ENCODE measurements at regions not wholly inside any gene's neighbourhood (a gene's known extent, or its start where the extent isn't known, plus 50 kb on each side); places are given as distances from the start of the nearest gene placed in this dataset.

DNA sequence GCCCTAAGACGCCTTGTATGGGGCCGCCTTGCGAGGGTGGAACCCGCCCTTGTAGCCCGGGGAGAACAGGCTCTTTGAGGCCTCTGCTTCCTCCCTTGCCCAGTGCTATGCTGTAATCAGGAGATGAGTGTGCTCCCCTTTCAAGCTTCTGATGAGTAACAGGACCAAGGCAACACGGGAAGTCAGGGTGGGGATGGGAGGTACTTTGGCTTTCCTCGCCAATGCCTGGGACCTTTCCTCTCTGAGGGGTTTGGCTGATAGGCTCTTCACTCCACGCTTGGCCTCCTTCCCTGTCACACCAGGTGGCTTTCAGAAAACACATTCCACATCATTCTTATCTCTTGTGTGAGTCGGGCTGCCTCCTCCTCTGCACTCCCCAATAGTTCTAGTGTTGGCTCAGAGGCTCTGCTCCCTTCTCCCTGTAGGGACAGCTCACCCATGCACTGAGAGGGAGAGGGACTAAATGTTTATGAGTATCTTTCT lies 223.7 kb upstream of the TRIB2 start:
- peak in 1 of 3 donors; percentile 19 for DNase-seq (ENCODE audit: low read depth in 3 of 3)

DNA sequence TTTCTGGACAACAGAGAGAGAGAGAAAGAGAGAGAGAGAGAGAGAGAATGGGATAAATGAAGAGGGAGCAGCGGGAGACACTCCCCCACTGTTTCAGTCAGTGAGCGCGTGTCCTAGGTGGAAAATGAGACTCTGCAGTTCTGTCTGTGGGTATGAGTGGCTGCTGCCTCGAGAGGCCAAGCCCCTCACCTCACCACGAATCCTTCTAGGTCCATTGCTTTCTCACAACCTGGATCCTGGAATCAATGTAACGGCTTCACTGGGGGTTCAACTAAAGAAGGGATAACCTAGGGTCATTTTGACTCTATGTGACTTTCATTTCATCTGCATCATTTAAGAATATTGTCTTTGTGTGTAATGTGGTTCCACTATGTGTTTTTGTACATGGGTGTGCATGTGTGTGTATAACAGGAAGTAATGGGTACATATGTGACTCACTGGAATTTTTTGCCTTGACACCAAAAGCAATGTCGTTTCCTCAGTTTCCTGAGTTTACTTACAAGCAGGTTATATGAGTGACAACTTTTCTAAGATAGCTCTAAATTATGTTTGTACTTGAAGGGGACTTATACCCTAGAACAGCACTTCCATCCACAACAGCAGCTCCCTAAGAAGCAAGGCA lies 221.4 kb upstream of the TRIB2 start:
- DNase-seq (ENCODE audit: low read depth in 3 of 3): no peak

DNA sequence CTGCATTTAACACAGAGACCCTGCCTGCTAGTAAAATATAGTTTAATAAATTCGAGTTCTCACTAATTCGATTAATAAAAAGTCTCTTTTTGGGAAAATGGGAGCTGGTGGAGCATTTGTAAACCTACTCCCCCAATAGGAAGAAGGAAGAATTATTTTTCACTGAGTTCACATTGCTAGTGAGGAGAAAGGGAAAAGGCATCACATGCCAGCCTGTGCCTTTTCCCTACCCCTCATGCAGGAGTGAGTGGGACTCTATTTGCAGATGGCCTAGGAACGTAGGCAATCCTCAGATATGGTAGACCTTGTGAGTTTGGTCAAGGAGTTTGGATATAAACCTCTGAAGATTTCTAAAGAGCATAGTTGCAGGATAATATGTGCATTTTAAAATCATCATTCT lies 218.4 kb upstream of the TRIB2 start:
- DNase-seq (ENCODE audit: low read depth in 3 of 3): no peak

DNA sequence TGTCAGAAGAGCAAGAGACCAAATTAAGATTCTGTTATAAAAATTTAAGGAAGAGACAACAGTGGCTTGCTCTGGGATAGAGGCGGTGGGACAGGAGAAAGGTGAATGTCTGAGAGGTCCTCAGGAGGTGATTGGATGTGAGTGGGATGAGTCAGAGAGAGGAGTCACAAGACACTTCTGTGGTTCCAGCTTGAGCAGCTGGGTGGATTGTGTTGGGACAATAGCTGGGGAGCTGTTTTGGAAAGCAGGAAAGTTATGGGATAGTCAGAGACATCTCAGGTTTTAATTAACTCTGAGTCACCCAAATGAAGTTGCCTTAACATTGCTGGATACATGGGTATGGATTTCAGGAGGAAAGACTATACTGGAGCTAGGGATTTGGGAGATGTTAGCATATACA lies 218.0 kb upstream of the TRIB2 start:
- no peak for DNase-seq (ENCODE audit: low read depth in 3 of 3)

DNA sequence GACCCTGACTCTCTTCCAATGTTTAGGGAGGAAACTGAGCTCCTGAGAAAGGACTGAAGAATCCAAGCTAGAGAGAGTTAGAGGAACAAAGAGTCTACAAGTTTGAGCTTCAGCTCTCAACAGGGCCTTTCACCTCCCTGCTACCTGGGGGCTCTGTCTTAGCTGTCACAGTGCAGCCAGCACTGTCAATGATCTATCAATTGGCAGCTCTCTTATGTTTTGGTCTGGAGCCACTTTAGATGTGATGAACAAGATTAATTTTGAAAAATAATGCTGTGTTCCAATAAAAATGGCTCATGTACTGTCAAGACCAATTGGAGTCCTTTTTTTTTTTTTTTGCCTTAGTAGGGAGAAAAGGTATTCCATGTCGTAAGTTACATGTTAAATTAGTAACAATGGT lies 215.8 kb upstream of the TRIB2 start:
- no peak for DNase-seq (ENCODE audit: low read depth in 3 of 3)

DNA sequence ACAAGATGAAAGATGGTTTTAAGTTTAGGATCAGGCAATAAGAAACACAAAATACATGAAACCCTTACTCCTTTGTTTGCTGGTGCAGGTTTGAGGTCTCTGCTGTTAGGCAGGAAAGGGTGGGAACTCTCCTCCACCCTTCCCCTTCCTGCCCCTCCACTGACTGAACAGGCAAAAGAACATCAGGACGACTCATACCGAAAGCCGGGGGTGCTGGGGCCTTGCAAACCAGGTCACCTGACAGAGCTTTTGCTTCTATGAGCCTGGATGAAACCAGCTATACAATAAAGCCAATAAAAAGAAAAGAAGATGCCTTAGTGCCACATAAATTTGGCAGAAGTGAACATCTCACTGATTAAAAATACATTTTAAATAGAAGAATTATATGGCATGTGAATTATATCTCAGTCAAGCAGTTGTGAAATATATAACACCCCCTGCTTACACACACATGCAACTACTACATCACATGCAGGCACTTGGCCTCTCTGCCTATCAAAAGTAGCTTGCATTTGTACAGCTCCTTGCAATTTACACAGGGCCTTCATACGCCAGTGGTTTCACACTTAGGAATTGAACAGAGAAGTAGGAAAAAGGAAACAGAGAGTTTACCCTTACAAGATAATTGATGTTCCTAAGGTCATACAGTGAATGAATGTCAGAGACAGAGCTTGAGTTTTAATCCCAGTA lies 215.1 kb upstream of the TRIB2 start:
- DNase-seq (ENCODE audit: low read depth in 3 of 3): peak in 2 of 3 donors; percentile 29 to 64

DNA sequence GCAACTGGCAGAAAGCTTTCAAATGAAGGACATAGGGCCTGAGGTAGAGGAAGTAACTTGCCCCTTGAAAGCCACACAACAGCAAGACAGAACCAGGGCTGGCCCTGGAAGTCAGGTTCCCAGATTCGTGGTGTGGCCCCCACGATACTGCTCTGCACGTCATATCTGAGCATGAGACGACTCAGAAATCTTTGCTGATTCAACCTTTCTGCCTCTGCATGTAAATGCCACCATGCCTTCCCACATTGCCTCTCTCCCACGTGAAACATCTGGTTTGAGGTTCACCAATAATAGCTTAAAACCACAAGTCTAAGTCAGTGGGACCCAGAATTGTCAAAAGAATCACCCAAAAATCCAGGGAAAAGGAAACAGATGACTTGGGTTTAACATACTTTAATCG lies 214.0 kb upstream of the TRIB2 start:
- peak in 1 of 3 donors; percentile 29 for DNase-seq (ENCODE audit: low read depth in 3 of 3)

DNA sequence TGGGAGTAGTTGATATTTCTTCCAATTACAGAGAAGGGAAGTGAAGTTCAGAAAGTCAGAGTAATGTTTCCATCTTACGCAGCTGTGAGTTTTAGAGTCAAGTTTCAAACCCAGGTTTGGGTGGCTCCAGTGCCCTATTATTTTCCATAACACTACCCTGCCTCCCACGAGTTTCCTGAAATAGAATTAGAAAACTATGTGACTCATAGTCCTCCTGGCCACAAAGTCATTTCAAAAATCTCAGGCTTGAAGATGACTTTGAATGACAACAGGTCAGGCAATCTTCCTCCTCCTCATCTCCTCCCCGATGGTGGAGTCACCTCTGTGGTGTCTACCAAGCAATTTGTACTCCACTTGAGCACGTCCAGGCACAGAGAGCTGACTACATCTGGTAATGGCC lies 212.3 kb upstream of the TRIB2 start:
- DNase-seq (ENCODE audit: low read depth in 3 of 3): peak in 2 of 3 donors; percentile 14 to 35

DNA sequence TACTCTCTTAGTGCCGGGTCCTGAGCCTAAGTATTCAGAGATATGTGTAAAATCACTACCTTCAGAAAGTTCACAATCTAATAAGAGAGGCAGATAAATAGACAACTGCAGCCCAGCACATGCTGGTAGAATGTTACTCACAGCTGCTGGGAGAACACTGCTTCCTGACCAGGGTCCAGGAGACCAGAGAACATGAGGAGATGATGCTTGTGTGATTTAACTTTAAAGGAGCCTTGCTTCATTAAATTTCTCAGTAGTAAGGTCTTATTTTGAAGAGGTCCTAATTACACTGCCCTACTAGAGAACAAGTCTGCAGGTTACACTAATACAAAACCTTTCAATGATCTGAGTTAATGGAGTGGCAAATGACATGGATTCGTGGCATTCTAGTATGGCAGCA lies 209.9 kb upstream of the TRIB2 start:
- DNase-seq (ENCODE audit: low read depth in 3 of 3): no peak

DNA sequence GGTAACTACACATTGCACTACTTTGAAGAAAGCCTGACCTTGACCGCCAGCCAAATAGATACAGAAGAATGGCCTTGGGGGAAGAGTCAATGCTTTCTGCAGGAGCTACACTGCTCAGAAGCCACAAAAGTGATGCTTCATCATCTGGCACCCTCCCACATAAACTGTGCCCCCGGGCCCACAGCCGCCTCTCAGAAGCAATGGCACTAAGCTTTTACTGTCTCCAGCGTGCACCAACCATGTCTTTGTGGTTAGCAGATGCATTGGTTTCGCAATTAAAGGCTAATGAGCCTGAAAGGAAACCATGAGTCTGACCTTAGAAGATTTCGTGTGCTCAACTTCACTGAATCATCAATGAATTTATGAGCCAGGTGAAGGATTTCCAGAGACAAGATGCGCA lies 209.4 kb upstream of the TRIB2 start:
- DNase-seq (ENCODE audit: low read depth in 3 of 3): peak in 2 of 3 donors; percentile 50 to 80

DNA sequence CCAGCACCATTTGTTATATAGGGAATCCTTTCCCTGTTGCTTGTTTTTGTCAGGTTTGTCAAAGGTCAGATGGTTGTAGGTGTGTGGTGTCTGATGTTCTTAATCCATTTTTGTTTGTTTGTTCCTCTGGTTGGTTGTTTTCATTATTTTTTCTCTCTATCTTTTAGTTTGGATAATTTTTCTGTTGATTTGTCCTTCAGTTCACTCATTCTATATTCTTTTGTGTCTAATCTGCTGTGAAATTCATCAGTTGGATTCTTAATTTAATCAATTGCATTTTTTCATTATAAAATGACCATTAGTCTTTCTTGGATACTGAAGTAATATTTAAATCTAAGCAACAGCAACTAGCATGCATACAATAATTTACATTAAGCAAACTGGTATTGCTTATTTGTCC lies 206.7 kb upstream of the TRIB2 start:
- DNase-seq (ENCODE audit: low read depth in 3 of 3): no peak

DNA sequence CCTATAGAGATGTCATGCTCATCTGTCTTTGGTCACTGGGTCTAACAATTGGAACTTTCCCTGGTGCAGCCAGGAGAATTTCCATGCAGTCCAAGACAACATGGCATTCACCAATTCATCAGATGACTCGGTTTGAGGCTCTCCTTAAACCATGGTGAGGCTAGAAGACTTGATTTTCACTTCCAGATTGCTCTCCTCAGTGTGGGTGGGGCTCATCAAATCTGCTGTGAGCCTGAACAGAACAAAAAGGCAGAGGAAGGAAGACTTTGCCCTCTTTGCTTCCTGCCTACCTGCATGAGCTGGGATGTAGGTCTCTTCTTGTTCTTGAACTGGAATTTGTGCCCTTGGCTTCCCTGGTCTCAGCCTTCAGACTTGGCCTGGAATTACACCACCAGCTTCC lies 203.4 kb upstream of the TRIB2 start:
- no peak for DNase-seq (ENCODE audit: low read depth in 3 of 3)

DNA sequence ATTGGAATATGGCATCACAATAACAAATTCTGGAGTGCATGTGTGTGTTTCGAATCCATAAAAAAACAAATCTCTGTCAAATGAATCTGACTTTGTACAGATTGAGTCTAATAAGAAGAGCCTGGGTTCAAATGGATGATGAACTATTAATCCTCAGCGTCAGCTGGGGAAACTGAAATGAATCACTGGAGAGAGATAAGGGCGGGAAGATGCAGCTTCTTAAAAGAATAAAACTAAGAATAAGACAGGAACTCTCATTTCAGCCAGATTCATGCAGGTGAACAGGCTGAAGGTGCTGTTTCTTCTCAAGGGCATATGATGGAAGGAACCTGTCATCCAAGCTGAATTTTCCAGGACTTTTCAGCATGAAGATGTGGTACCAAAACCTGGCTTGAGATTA lies 202.6 kb upstream of the TRIB2 start:
- DNase-seq (ENCODE audit: low read depth in 3 of 3): no peak

DNA sequence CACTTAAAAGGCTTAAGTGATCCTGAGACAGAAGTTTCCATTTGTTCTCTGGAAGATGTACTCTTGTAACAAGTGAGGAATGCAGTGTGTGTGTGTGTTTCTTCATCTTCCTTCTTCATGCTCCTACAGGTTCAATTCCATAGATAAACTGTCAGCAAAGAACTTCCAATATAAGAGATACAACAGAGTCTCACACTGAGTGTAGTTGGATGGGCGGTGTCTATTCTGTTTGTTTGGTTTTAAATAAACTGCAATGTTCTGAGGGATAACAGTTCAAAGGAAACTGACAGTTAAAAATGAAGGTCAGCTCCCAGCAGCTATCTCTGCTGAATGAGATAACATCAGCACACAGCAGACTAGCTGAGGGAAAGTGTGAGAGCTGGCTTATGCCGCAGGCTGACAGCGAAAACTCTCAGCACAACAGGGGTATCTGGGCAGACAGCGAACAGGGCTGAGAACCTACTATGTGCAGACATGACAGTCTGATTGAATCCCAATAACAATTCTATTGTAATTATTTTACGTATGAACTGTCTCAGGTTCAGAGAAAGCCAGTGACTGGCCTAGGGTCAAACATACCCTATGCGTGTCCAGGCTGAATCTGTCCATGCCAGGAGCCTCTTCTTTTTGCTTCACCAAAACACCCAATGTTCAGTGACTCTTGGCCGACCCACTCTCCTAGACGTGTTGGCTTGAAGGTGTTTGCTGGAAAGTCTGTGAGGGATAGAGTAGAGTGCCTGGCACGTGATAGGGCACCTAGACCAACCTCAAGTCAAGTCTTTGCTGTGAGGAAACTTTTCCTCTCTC lies 201.9 kb upstream of the TRIB2 start:
- DNase-seq (ENCODE audit: low read depth in 3 of 3): no peak

DNA sequence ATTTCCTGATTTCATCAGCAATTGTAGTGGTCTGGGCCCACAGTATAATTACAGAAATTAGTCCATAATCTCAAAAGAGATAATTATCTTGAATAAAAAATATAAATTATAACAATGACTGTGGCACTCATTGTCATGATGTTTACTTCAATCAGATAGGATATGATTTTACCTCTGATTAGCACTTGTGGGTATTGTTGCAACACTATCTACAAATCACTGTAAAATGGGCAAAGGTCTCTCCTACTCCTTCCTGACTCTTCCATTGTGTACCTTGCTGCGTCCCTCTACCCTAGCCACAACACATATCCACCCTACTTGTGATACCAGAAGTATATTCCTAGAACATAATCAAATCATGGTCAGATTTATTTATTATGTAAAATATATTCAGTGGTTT lies 200.9 kb upstream of the TRIB2 start:
- DNase-seq (ENCODE audit: low read depth in 3 of 3): no peak

DNA sequence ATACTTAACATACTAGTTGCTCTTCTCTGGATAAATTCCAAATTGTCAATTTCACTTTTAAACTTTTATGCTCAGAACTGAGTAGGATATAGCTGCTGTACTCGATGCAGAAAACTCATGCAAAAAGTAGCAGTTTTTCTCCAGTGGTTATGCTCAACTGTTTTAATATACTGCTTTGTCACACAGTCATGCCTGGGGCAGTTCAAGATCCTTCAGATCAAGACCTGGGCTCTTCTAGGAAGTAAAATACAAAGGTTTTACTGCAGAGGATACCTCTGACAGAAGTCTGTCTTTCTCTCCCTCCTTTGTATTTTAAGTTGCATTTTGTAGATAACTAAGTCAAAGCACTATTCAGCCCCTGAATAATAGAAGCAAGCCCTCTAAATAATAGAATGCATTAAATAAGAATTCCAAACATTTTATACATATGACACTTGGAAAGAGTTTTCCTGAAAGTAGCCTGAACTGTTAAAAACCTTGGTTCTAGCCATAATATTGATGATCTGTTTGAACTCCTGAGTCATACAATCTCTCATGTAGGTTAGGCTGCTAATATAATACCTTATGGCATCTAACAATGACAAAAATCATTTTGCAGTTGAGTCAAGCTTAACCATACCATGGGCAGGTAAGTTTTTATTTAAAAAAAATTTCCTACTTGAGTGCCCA lies 183.3 kb upstream of the TRIB2 start:
- DNase-seq (ENCODE audit: low read depth in 3 of 3): no peak

DNA sequence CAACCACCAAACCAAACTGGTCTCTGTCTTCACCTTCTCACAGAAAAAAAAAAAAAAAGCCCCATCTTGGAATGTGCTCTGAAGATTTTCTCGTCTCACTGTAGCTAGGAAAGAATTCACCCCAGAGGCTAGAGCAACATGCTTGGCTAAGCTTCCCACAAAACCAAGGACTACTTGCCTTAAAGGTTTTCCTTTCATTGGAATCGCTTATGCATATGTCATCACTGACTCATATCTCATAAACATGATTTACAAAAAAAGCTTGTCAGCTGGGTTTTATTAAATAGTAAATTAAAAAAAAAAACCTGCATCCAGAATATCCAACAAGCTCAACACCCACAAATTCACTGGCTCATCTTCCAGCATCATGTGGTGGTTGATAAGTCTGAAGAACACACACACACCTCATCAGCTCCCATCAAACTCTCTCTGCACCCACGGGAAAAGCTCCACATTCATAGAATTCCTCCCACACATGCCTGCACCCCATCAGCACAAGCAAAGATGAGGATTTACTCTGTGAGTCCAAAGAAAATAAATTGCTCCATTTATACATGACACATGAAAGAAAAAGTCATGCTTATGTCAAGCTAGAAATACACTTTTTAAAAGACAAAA lies 182.0 kb upstream of the TRIB2 start:
- no peak for DNase-seq (ENCODE audit: low read depth in 3 of 3)

DNA sequence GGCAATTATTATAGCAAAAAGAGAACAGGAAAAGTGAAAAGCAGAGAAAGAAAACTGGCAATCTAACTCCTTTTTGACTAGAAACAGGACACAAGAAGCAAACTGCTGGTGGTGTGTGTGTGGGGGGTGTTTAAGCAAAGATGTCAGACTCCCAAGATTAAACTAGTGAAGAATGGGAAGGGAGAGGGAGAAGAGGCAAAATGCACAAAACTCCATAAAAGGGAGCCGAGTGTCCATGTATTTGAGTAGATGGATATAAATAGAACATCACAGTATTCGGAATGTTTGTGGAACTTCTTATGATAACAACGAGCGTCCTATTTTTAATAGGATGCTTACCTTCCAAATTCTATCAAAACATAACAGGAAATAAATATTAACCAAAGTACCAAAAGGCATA lies 179.8 kb upstream of the TRIB2 start:
- no peak for DNase-seq (ENCODE audit: low read depth in 3 of 3)

DNA sequence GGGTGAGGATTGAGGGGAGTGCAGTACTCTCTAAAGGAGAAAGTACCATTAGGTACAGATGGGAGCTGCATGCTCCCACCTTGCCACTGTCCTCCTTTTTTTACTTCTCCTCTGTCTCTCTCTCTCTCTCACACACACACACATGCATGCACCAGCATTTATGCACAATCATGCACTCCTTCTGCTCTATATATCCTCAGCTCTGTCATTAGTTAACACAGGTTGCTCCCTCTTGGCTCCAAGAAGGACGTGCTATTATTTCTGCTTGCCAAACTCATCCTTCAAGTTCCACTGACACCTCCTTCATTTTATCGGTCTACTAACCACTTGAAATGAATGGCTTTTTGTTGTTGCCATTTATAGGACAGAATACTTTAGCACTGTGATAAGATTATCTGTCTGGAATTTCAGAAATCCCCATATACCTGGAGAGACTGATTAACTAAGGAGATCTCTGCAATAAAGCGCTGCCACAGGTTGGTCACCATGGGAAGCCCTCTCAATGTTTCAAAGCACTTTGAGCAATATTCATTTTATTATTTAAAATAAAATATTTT lies 178.5 kb upstream of the TRIB2 start:
- no peak for DNase-seq (ENCODE audit: low read depth in 3 of 3)

DNA sequence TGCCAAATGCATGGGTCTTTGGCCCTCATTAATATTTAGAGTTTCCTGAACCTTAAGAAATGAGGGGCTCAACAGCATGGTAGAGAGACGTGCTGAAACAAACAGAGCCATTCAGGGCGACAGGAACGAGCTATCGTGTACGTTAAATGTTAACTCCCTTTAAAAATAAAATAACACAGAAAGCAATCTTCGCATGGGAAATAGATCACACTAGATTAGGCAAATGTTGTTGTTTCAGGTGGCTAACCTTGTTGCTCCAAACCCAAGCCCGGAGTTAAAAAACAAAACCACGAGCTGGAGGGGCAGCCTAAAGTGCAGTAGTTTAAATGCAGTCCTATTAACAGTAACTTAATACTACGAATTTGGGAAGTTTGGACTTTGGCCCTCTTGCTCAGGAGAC lies 177.4 kb upstream of the TRIB2 start:
- DNase-seq (ENCODE audit: low read depth in 3 of 3): no peak

DNA sequence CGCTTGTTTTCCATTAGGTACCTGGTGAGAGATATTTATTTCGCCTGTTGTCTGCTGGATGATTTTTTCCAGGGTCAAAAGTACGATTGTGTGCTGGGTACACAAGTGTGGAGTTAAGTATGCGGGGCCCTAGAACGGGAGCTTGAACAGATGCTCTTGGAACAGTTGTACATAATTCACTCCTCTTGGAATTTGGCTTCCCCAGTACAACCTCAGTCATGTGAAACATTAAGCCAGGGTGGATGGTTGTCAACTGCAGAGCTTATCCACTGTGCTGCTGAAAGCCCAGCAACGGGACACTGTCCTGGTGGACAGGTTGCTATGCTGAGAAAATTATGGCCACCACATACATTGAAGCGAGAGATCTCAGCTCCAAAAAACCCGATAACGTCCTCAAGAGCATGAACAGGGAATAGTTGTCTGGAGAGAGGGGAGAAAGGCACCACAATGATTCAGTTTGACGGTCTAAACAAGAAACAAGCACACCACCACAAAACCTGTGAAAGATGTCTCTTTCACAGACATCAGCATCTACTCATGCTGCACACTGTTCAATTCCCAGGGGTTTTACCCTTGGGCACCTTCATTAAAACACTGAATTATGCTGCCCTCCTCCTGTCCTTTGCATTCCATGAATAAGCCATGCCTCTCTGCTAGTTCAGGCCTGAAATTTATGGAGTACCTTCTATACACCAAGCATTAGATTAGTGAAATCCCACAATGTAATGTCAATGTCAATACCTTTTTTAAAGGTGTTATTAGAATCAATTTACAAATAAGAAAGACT lies 176.8 kb upstream of the TRIB2 start:
- DNase-seq (ENCODE audit: low read depth in 3 of 3): no peak
